ENCODE measurements at regions not wholly inside any gene's neighbourhood (a gene's known extent, or its start where the extent isn't known, plus 50 kb on each side); places are given as distances from the start of the nearest gene placed in this dataset.
"Not testable (repeated sequence)": the region's sequence is repeated elsewhere in the genome, so short reads cannot be mapped to it uniquely, and the experiment has no call there.

- TF ChIP-seq KLF7 (tag by site-specific recombination; IDR thresholded peaks at IDR 0.05; ENCODE audit: borderline replicate concordance); ZBTB11 (tag by site-specific recombination; conservative IDR thresholded peaks at IDR 0.05; ENCODE audit: low read depth); ZFHX2 (tag by site-specific recombination; conservative IDR thresholded peaks at IDR 0.05): not testable (repeated sequence)
These were observed 304.8 kb upstream of the PLGLB2 start for GRCh38 chr2:87442983-87443577.
